H9 (cell line): ENCODE measurements at regions not wholly inside any gene's neighbourhood (a gene's known extent, or its start where the extent isn't known, plus 50 kb on each side); places are given as distances from the start of the nearest gene placed in this dataset.

ENCODE experiments used
- DNase-seq: peaks from one replicate; pipeline ENCODE4 v3.0.0-alpha.2; 2017
- H2AFZ ChIP-seq: one replicate; pipeline ENCODE4 v1.6.1; 2013; ENCODE audit warnings: mild to moderate bottlenecking, low read length, control low read depth, moderate library complexity
- H2AK5ac ChIP-seq: 2 replicates; pipeline ENCODE4 v1.6.1; 2013; ENCODE audit warnings: low read length, control low read depth, mixed read lengths; ENCODE audit not compliant: insufficient read length
- H2BK120ac ChIP-seq: one replicate; pipeline ENCODE4 v1.6.1; 2013; ENCODE audit warnings: low read depth, mild to moderate bottlenecking, low read length, control low read depth, inconsistent platforms; ENCODE audit not compliant: poor library complexity, severe bottlenecking
- H2BK12ac ChIP-seq: 2 replicates; pipeline ENCODE4 v1.6.1; 2013; ENCODE audit warnings: low read length, control low read depth, mixed read lengths, low read depth; ENCODE audit not compliant: insufficient read length
- H2BK15ac ChIP-seq: 2 replicates; pipeline ENCODE4 v1.6.1; 2013; ENCODE audit warnings: low read depth, low read length, control low read depth
- H2BK20ac ChIP-seq: one replicate; pipeline ENCODE4 v1.6.1; 2013; ENCODE audit warnings: low read depth, mild to moderate bottlenecking, low read length, control low read depth, inconsistent platforms; ENCODE audit not compliant: poor library complexity, severe bottlenecking
- H2BK5ac ChIP-seq: 2 replicates; pipeline ENCODE4 v1.6.1; 2013; ENCODE audit warnings: low read length, control low read depth, mixed read lengths; ENCODE audit not compliant: insufficient read length
- H3K14ac ChIP-seq: 2 replicates; pipeline ENCODE4 v1.6.1; 2013; ENCODE audit warnings: low read length, control low read depth; ENCODE audit not compliant: insufficient read depth
- H3K18ac ChIP-seq: 2 replicates; pipeline ENCODE4 v1.6.1; 2013; ENCODE audit warnings: low read depth, mild to moderate bottlenecking, mixed read lengths, low read length, control low read depth; ENCODE audit not compliant: insufficient read length
- H3K23ac ChIP-seq: 2 replicates; pipeline ENCODE4 v1.6.1; 2013; ENCODE audit warnings: low read length, control low read depth, mixed read lengths, low read depth; ENCODE audit not compliant: insufficient read length
- H3K23me2 ChIP-seq: 2 replicates; pipeline ENCODE4 v1.6.1; 2013; ENCODE audit warnings: low read depth, mild to moderate bottlenecking, mixed read lengths, low read length, control low read depth; ENCODE audit not compliant: insufficient read length, poor library complexity, severe bottlenecking
- H3K27ac ChIP-seq: 2 replicates; pipeline ENCODE4 v1.5.1; 2013; ENCODE audit warnings: low read length, control low read depth, mixed read lengths, low read depth; ENCODE audit not compliant: insufficient read length
- H3K27me3 ChIP-seq: 2 replicates; pipeline ENCODE4 v1.6.1; 2013; ENCODE audit warnings: low read length, control low read depth, inconsistent platforms; ENCODE audit not compliant: insufficient read depth
- H3K4ac ChIP-seq: 2 replicates; pipeline ENCODE4 v1.6.1; 2013; ENCODE audit warnings: low read depth, mild to moderate bottlenecking, control low read depth, inconsistent platforms, low read length, moderate library complexity
- H3K4me1 ChIP-seq: 2 replicates; pipeline ENCODE4 v1.6.1; 2013; ENCODE audit warnings: low read length, control low read depth, inconsistent platforms; ENCODE audit not compliant: insufficient read depth
- H3K4me2 ChIP-seq: 2 replicates; pipeline ENCODE4 v1.6.1; 2013; ENCODE audit warnings: low read length, control low read depth, mixed read lengths; ENCODE audit not compliant: insufficient read length, insufficient read depth
- H3K56ac ChIP-seq: 2 replicates; pipeline ENCODE4 v1.6.1; 2013; ENCODE audit warnings: low read depth, mild to moderate bottlenecking, mixed read lengths, low read length, control low read depth; ENCODE audit not compliant: insufficient read length
- H3K79me1 ChIP-seq: 2 replicates; pipeline ENCODE4 v1.6.1; 2013; ENCODE audit warnings: low read depth, mild to moderate bottlenecking, moderate library complexity, low read length, control low read depth, inconsistent platforms; ENCODE audit not compliant: insufficient read depth, poor library complexity, severe bottlenecking
- H3K79me2 ChIP-seq: 2 replicates; pipeline ENCODE4 v1.6.1; 2013; ENCODE audit warnings: low read length, control low read depth, inconsistent platforms; ENCODE audit not compliant: insufficient read depth
- H3K9ac ChIP-seq: 2 replicates; pipeline ENCODE4 v1.6.1; 2013; ENCODE audit warnings: low read length, control low read depth, mixed read lengths; ENCODE audit not compliant: insufficient read length; ENCODE audit errors: extremely low read depth
- H3K9me3 ChIP-seq: one replicate; pipeline ENCODE4 v1.6.1; 2013; ENCODE audit warnings: low read depth, low read length, inconsistent platforms; ENCODE audit not compliant: control insufficient read depth
- H3T11ph ChIP-seq: one replicate; pipeline ENCODE4 v1.6.1; 2013; ENCODE audit warnings: mild to moderate bottlenecking, low read length, control low read depth, inconsistent platforms
- H4K20me1 ChIP-seq: one replicate; pipeline ENCODE4 v1.6.1; 2013; ENCODE audit not compliant: control insufficient read depth, insufficient read length, insufficient read depth
- H4K5ac ChIP-seq: 2 replicates; pipeline ENCODE4 v1.6.1; 2013; ENCODE audit warnings: low read depth, mild to moderate bottlenecking, mixed read lengths, low read length, control low read depth; ENCODE audit not compliant: insufficient read length
- H4K8ac ChIP-seq: replicated peaks from 2 replicates; pipeline ENCODE4 v1.6.1; 2013; ENCODE audit warnings: low read length, control low read depth, mixed read lengths, low read depth; ENCODE audit not compliant: insufficient read length
- H4K91ac ChIP-seq: 2 replicates; pipeline ENCODE4 v1.6.1; 2013; ENCODE audit warnings: low read depth, mild to moderate bottlenecking, moderate library complexity, mixed read lengths, low read length, control low read depth; ENCODE audit not compliant: insufficient read length
- H3K27ac Mint-ChIP-seq, 3 experiments: 2 replicates in 2 of 3; 3 replicates in 1 of 3; pipeline ENCODE4 v1.8.0; 2020 to 2021; ENCODE audit warnings: mixed read lengths in 3 of 3, mild to moderate bottlenecking in 1 of 3, moderate library complexity in 1 of 3
- H3K27me3 Mint-ChIP-seq: 2 replicates; pipeline ENCODE4 v1.8.0; 2021; ENCODE audit warnings: low read depth, mild to moderate bottlenecking, moderate library complexity, mixed read lengths
- H3K36me3 Mint-ChIP-seq, 3 experiments: 2 replicates in 2 of 3; 3 replicates in 1 of 3; pipeline ENCODE4 v1.8.0; 2020 to 2021; ENCODE audit warnings: low read depth in 3 of 3, mixed read lengths in 3 of 3; ENCODE audit not compliant: insufficient read depth in 1 of 3
- H3K4me1 Mint-ChIP-seq, 2 experiments: 2 replicates each; pipeline ENCODE4 v1.8.0; 2020; ENCODE audit warnings: mixed read lengths in 2 of 2
- H3K4me3 Mint-ChIP-seq, 2 experiments: 2 replicates in 1 of 2; 3 replicates in 1 of 2; pipeline ENCODE4 v1.8.0; 2020 to 2021; ENCODE audit warnings: mild to moderate bottlenecking in 2 of 2, mixed read lengths in 2 of 2, moderate library complexity in 1 of 2
- H3K9me3 Mint-ChIP-seq, 2 experiments: 2 replicates in 1 of 2; 3 replicates in 1 of 2; pipeline ENCODE4 v1.8.0; 2020; ENCODE audit warnings: mild to moderate bottlenecking in 2 of 2, mixed read lengths in 2 of 2, moderate library complexity in 1 of 2
- WGBS: extraction: QIAGEN DNeasy Blood & Tissue Kit; methylation state at CpG from one replicate; pipeline ENCODE4 v1.1.7; 2013; ENCODE audit warnings: missing lambda C conversion rate, low lambda C conversion rate, mixed read lengths; ENCODE audit not compliant: insufficient read length; ENCODE audit errors: extremely low coverage; 5-methylcytosine and 5-hydroxymethylcytosine counted together
- TF ChIP-seq, protein P1 (sequence below): fragments of 200-600 bp; sonication (generic); conservative IDR thresholded peaks from 3 replicates; pipeline ENCODE4 v1.8.0; 2021; ENCODE audit warnings: antibody characterized with exemption, mild to moderate bottlenecking

DNA sequence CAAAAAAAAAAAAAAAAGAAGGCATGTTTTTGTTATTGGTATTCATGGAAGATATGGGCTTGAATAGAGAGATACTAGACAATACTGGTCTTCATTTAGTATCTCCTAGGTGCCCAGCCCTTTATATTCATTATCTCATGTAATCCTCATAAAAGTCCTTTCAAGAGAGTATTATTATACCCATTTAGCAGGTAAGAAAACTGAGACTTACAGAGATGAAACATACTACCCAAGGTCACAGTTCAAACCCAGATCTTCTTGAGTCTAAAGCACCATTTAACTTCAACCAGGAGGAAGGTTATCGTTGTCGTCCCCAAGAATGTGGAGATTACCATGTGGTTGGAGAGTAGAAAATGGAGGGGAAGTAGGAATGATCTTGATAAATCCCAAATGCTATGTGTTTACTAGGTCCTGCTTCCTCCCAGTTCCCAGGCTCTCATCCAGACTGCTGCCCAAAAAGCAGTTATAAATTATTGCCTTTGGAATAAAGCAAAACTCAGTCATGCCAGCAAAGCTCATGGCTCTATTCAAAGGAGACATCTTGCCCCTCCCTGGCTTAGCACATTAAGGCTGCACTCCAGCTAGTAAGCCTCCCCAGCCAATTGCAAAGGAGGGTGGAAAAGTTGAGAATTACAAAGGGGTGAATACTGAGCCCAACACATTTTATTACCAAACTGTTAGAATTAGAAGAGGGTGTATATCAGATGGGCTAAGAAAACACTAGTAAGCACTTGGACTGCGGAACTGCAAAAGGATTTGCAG, 163.9 kb downstream of the PIK3R1 start:
- Histone ChIP-seq H3K9me3 (no peaks in the 10 kb centered on the region), H3K79me2 (no peaks in the 10 kb centered on the region), H3K56ac (no peak overlapping the region), H4K91ac (no peak overlapping the region), H3K4me1 (no peaks in the 10 kb centered on the region), H3K18ac (no peak overlapping the region), H3K23me2 (no peaks in the 10 kb centered on the region), H3K27me3 (no peaks in the 10 kb centered on the region), H3K14ac (no peak overlapping the region), H3K79me1 (no peaks in the 10 kb centered on the region), H2BK15ac (no peak overlapping the region), H3K4ac (no peak overlapping the region), H2BK12ac (no peak overlapping the region), H4K5ac (no peak overlapping the region), H4K20me1 (no peaks in the 10 kb centered on the region), H2BK20ac (no peak overlapping the region), H3K9ac (no peak overlapping the region), H2BK5ac (no peak overlapping the region), H3K23ac (no peak overlapping the region), H2AK5ac (no peak overlapping the region), H4K8ac (no peak overlapping the region), H3K27ac (no peak overlapping the region), H2AFZ (no peak overlapping the region), H3K4me2 (no peak overlapping the region), H3T11ph (no peak overlapping the region), H2BK120ac (no peak overlapping the region)
- WGBS, result no CpG with 5 or more reads among the region's 3 CpGs
- H3K27me3 Mint-ChIP-seq, result no peaks in the 10 kb centered on the region
- no peak for DNase-seq
- peaks cover 15% of the 10 kb centered on the region in 2 experiments for H3K4me1 Mint-ChIP-seq
- no peak overlapping the region for H3K27ac Mint-ChIP-seq
- H3K9me3 Mint-ChIP-seq, result no peaks in the 10 kb centered on the region; a peak in 1 of 5 replicates
- H3K4me3 Mint-ChIP-seq, result no peak overlapping the region
- TF ChIP-seq, protein P1, sequence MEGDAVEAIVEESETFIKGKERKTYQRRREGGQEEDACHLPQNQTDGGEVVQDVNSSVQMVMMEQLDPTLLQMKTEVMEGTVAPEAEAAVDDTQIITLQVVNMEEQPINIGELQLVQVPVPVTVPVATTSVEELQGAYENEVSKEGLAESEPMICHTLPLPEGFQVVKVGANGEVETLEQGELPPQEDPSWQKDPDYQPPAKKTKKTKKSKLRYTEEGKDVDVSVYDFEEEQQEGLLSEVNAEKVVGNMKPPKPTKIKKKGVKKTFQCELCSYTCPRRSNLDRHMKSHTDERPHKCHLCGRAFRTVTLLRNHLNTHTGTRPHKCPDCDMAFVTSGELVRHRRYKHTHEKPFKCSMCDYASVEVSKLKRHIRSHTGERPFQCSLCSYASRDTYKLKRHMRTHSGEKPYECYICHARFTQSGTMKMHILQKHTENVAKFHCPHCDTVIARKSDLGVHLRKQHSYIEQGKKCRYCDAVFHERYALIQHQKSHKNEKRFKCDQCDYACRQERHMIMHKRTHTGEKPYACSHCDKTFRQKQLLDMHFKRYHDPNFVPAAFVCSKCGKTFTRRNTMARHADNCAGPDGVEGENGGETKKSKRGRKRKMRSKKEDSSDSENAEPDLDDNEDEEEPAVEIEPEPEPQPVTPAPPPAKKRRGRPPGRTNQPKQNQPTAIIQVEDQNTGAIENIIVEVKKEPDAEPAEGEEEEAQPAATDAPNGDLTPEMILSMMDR, result no peak
- no peaks in the 10 kb centered on the region for H3K36me3 Mint-ChIP-seq
